PC-9 (cell line): ENCODE measurements at regions not wholly inside any gene's neighbourhood (a gene's known extent, or its start where the extent isn't known, plus 50 kb on each side); places are given as distances from the start of the nearest gene placed in this dataset.

Experiments
- CTCF ChIP-seq: fragments of 200-600 bp; sonication (generic); conservative IDR thresholded peaks from 2 replicates; pipeline ENCODE4 v1.6.1; 2017; ENCODE audit warnings: mixed run types, antibody characterized with exemption, mild to moderate bottlenecking, moderate library complexity
- EZH2 ChIP-seq: fragments of 200-600 bp; sonication (generic); IDR thresholded peaks from 2 replicates; pipeline ENCODE4 v1.8.0; 2017; ENCODE audit warnings: antibody characterized with exemption, low read depth

GRCh38 chr14:27668531-27668930, 1070.7 kb upstream of the NOVA1 start:
- TF ChIP-seq CTCF, result no peak
- TF ChIP-seq EZH2, result no peak
